GM12878 (cell line): ENCODE measurements at regions not wholly inside any gene's neighbourhood (a gene's known extent, or its start where the extent isn't known, plus 50 kb on each side); places are given as distances from the start of the nearest gene placed in this dataset.

Experiments
- ATAC-seq: fragments of 200-7000 bp; cut with Tn5 transposase; 3 replicates; pipeline ENCODE4 v1.9.1; 2020; ENCODE audit warnings: mild to moderate bottlenecking, moderate library complexity
- BruUV-seq: library from RNA; stranded (reverse); fragments of 400-500 nt; replicated peaks from 2 replicates; lab custom pipeline; 2021; lab: Mats Ljungman, UMichigan
- CTCF ChIA-PET: fragments of 300-600 bp; sonication (Branson Sonifier 250); formaldehyde crosslinking; extraction: SDS; loops from one replicate; lab custom pipeline; 2021; ENCODE audit warnings: inconsistent platforms; lab: Yijun Ruan, JAX
- POLR2A ChIA-PET: fragments of 350-600 bp; formaldehyde crosslinking; extraction: SDS; loops from one replicate; lab custom pipeline; 2021; ENCODE audit warnings: inconsistent platforms; lab: Charles Lee
- RAD21 ChIA-PET: fragments of 300-600 bp; sonication (Branson Sonifier 250); formaldehyde crosslinking; loops from one replicate; lab custom pipeline; 2023; ENCODE audit warnings: antibody characterized with exemption; ENCODE audit not compliant: unreplicated experiment; lab: Charles Lee
- SMC1A ChIA-PET: fragments of 300-600 bp; sonication (Branson Sonifier 250); formaldehyde crosslinking; loops from one replicate; lab custom pipeline; 2023; ENCODE audit not compliant: unreplicated experiment, uncharacterized antibody; lab: Charles Lee
- DNase-seq: peaks from one replicate; pipeline ENCODE4 v3.0.0-alpha.2; 2011; ENCODE audit warnings: low read depth, low spot score
- FAIRE-seq: peaks from 3 replicates; lab custom pipeline; 2011; peaks lifted over from hg19 to GRCh38; lab: Jason Lieb, UNC
- H2AFZ ChIP-seq: 2 replicates; pipeline ENCODE4 v1.6.0; 2011; ENCODE audit warnings: low read depth, low read length, control low read depth; ENCODE audit not compliant: control insufficient read depth
- H3K27ac ChIP-seq: 2 replicates; pipeline ENCODE4 v1.5.1; 2011; ENCODE audit warnings: control low read depth; ENCODE audit not compliant: control insufficient read depth, insufficient read depth
- H3K27me3 ChIP-seq, 2 experiments: replicated peaks in 1 of 2; 2 replicates each; pipeline versions ENCODE4 v1.6.0 to v1.6.1; 2011; ENCODE audit warnings: low read length in 1 of 2; ENCODE audit not compliant: control insufficient read depth in 2 of 2, insufficient read depth in 2 of 2
- H3K36me3 ChIP-seq, 2 experiments: 2 replicates each; pipeline ENCODE4 v1.5.1; 2011; ENCODE audit warnings: low read length in 1 of 2; ENCODE audit not compliant: control insufficient read depth in 2 of 2, insufficient read depth in 2 of 2
- H3K4me1 ChIP-seq: 2 replicates; pipeline ENCODE4 v1.6.1; 2011; ENCODE audit warnings: mild to moderate bottlenecking, low read length, moderate library complexity, mixed read lengths; ENCODE audit not compliant: control insufficient read depth, insufficient read depth
- H3K4me2 ChIP-seq: 2 replicates; pipeline ENCODE4 v1.6.0; 2011; ENCODE audit warnings: control low read depth; ENCODE audit not compliant: control insufficient read depth, insufficient read depth
- H3K4me3 ChIP-seq: fragments of 200-600 bp; sonication (generic); 2 replicates; pipeline ENCODE4 v1.5.1; 2016
- H3K79me2 ChIP-seq: 2 replicates; pipeline ENCODE4 v1.6.0; 2011; ENCODE audit warnings: low read length; ENCODE audit not compliant: control insufficient read depth, insufficient read depth
- H3K9ac ChIP-seq: 2 replicates; pipeline ENCODE4 v1.8.0; 2011; ENCODE audit warnings: low read length, control low read depth, mixed read lengths; ENCODE audit not compliant: control insufficient read depth, insufficient read depth
- H3K9me3 ChIP-seq: replicated peaks from 3 replicates; pipeline ENCODE4 v1.5.1; 2011; ENCODE audit warnings: mild to moderate bottlenecking, low read length; ENCODE audit not compliant: control insufficient read depth, insufficient read depth
- H4K20me1 ChIP-seq: 2 replicates; pipeline ENCODE4 v1.6.0; 2011; ENCODE audit not compliant: control insufficient read depth, insufficient read depth
- BCL11A ChIP-seq: IDR thresholded peaks from 2 replicates; pipeline ENCODE4 v1.6.1; 2011; ENCODE audit warnings: low read depth, low read length
- ESRRA ChIP-seq: IDR thresholded peaks from 2 replicates; pipeline ENCODE4 v1.6.1; 2012; ENCODE audit warnings: mild to moderate bottlenecking, low read length, improper control_type of control experiment
- SP1 ChIP-seq: IDR thresholded peaks from one replicate; pipeline ENCODE4 v1.6.1; 2011; ENCODE audit warnings: low read depth, low read length
- ZNF207 ChIP-seq: fragments of 450-650 bp; IDR thresholded peaks from 2 replicates; pipeline ENCODE4 v1.6.1; 2014; ENCODE audit warnings: antibody characterized with exemption, mild to moderate bottlenecking, borderline replicate concordance
- ZNF622 ChIP-seq: fragments of 450-650 bp; IDR thresholded peaks from 2 replicates; pipeline ENCODE4 v1.6.1; 2017; ENCODE audit warnings: mild to moderate bottlenecking, inconsistent platforms
- WGBS: methylation state at CpG from one replicate; pipeline ENCODE4 v1.1.6; 2016; ENCODE audit warnings: low lambda C conversion rate; ENCODE audit not compliant: insufficient replicate concordance, insufficient coverage; ENCODE audit errors: missing lambda C conversion rate; 5-methylcytosine and 5-hydroxymethylcytosine counted together
- in situ Hi-C: fragments of 300-500 bp; cut with MboI; formaldehyde crosslinking; loops from 9 replicates; pipeline ENCODE4 v1.14.3; 2018; ENCODE audit warnings: mixed read lengths
- intact Hi-C: fragments of 100-400 bp; cut with micrococcal nuclease; formaldehyde crosslinking; loops from one replicate; pipeline ENCODE4 v1.14.2; 2022; ENCODE audit not compliant: unreplicated experiment
- TF ChIP-seq, protein P1 (sequence below): fragments of 450-650 bp; conservative IDR thresholded peaks from 2 replicates; pipeline ENCODE4 v1.6.1; 2017; ENCODE audit warnings: mild to moderate bottlenecking, moderate library complexity

GRCh38 chr14:103228076-103228806 lies 105.0 kb downstream of the TNFAIP2 start:
- Histone ChIP-seq H2AFZ (no peak overlapping the region), H3K4me3 (no peak overlapping the region), H3K79me2 (no peaks in the 10 kb centered on the region), H3K4me2 (no peak overlapping the region), H3K27ac (no peak overlapping the region), H3K27me3 (no peaks in the 10 kb centered on the region; a peak in 1 of 4 replicates), H3K4me1 (no peaks in the 10 kb centered on the region), H3K9me3 (no peaks in the 10 kb centered on the region), H4K20me1 (no peaks in the 10 kb centered on the region), H3K9ac (no peak overlapping the region), H3K36me3 (no peaks in the 10 kb centered on the region)
- SMC1A ChIA-PET = no interaction called here
- FAIRE-seq (no peak), DNase-seq (no peak), ATAC-seq (no peak)
- no peak for TF ChIP-seq ZNF207
- TF ChIP-seq ESRRA = no peak
- TF ChIP-seq SP1 = no peak
- TF ChIP-seq, protein P1, sequence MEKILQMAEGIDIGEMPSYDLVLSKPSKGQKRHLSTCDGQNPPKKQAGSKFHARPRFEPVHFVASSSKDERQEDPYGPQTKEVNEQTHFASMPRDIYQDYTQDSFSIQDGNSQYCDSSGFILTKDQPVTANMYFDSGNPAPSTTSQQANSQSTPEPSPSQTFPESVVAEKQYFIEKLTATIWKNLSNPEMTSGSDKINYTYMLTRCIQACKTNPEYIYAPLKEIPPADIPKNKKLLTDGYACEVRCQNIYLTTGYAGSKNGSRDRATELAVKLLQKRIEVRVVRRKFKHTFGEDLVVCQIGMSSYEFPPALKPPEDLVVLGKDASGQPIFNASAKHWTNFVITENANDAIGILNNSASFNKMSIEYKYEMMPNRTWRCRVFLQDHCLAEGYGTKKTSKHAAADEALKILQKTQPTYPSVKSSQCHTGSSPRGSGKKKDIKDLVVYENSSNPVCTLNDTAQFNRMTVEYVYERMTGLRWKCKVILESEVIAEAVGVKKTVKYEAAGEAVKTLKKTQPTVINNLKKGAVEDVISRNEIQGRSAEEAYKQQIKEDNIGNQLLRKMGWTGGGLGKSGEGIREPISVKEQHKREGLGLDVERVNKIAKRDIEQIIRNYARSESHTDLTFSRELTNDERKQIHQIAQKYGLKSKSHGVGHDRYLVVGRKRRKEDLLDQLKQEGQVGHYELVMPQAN = no peak
- TF ChIP-seq BCL11A = no peak
- no peak for TF ChIP-seq ZNF622
- intact Hi-C loops (no loop called here), in situ Hi-C loops (no loop called here)
- CTCF ChIA-PET = no interaction called here
- WGBS = 38% methylated on average over 5 of the region's 8 CpGs
- BruUV-seq = no TSS peak
- RAD21 ChIA-PET = no interaction called here
- POLR2A ChIA-PET = no interaction called here
